ENCODE measurements at regions not wholly inside any gene's neighbourhood (a gene's known extent, or its start where the extent isn't known, plus 50 kb on each side); places are given as distances from the start of the nearest gene placed in this dataset.

GRCh38 chr1:234909851-234910250, 218.8 kb downstream of the TOMM20 start:
- no CpG with 5 or more reads among the region's 4 CpGs for WGBS (ENCODE audit: insufficient coverage)

GRCh38 chr1:234909307-234909810, 219.3 kb downstream of the TOMM20 start:
- TF ChIP-seq CTCF (IDR thresholded peaks at IDR 0.05) = no peak
- no peak for DNase-seq
- no peaks in the 10 kb centered on the region for H3K27me3 ChIP-seq (ENCODE audit: control insufficient read depth in 2 of 2, insufficient read depth in 2 of 2, low read length in 2 of 2)
- Mint-ChIP-seq H3K4me3 (no peak overlapping the region), H3K27ac (no peak overlapping the region), H3K4me1 (peaks cover 24% of the 10 kb centered on the region), H3K36me3 (peaks cover 0 to 3% of the 10 kb centered on the region in 2 donors), H3K9me3 (peaks cover 0 to 3% (median 0%) of the 10 kb centered on the region in 7 donors), H3K27me3 (ENCODE audit: low read depth in 3 of 3) (peaks cover 0 to 3% (median 2%) of the 10 kb centered on the region in 3 donors)
- no peaks in the 10 kb centered on the region for H3K79me2 ChIP-seq (ENCODE audit: insufficient read depth, low read length)
- no peak overlapping the region for H3K4me3 ChIP-seq (replicated peaks in 1 of 3; ENCODE audit: low read depth in 2 of 3, low read length in 3 of 3)
- no peaks in the 10 kb centered on the region for H4K20me1 ChIP-seq (ENCODE audit: insufficient read depth, low read length)
- H3K27ac ChIP-seq (ENCODE audit: low read depth in 1 of 2, low read length in 2 of 2) = no peak overlapping the region
- H3K4me2 ChIP-seq (replicated peaks; ENCODE audit: extremely low read depth, low read length, poor library complexity, severe bottlenecking) = no peak overlapping the region
- intact Hi-C loops (cut with micrococcal nuclease) = no loop called here
- H3K9me3 ChIP-seq (replicated peaks in 1 of 2; ENCODE audit: control insufficient read depth in 1 of 2, insufficient read depth in 1 of 2, low read length in 2 of 2) = no peaks in the 10 kb centered on the region
- no peak overlapping the region for H2AFZ ChIP-seq (ENCODE audit: insufficient read depth, low read depth, low read length, poor library complexity, severe bottlenecking)
- peaks cover 5 to 15% of the 10 kb centered on the region in 2 donors for H3K4me1 ChIP-seq (ENCODE audit: control insufficient read depth in 1 of 2, insufficient read depth in 2 of 2, low read length in 2 of 2)
- WGBS (ENCODE audit: insufficient coverage) = 86% methylated on average over 1 of the region's 1 CpG
- H3K9ac ChIP-seq (ENCODE audit: insufficient read depth, low read length, poor library complexity, severe bottlenecking) = no peak overlapping the region
- no peaks in the 10 kb centered on the region for H3K36me3 ChIP-seq (replicated peaks in 1 of 2; ENCODE audit: control insufficient read depth in 1 of 2, insufficient read depth in 2 of 2, low read length in 2 of 2)

More at GRCh38 chr1:234909851-234910250, 218.8 kb downstream of the TOMM20 start:
- Mint-ChIP-seq H3K9me3 (peaks cover 0 to 3% (median 0%) of the 10 kb centered on the region in 7 donors), H3K27me3 (ENCODE audit: low read depth in 3 of 3) (peaks cover 0 to 3% (median 2%) of the 10 kb centered on the region in 3 donors), H3K4me1 (peaks cover 27% of the 10 kb centered on the region), H3K27ac (no peak overlapping the region), H3K4me3 (no peak overlapping the region), H3K36me3 (peaks cover 0 to 3% of the 10 kb centered on the region in 2 donors)
- intact Hi-C loops (cut with micrococcal nuclease) = no loop called here
- no peak overlapping the region for H3K9ac ChIP-seq (ENCODE audit: insufficient read depth, low read length, poor library complexity, severe bottlenecking)
- H3K36me3 ChIP-seq (replicated peaks in 1 of 2; ENCODE audit: control insufficient read depth in 1 of 2, insufficient read depth in 2 of 2, low read length in 2 of 2) = no peaks in the 10 kb centered on the region
- no peak for DNase-seq
- no peak overlapping the region for H3K4me2 ChIP-seq (replicated peaks; ENCODE audit: extremely low read depth, low read length, poor library complexity, severe bottlenecking)
- H4K20me1 ChIP-seq (ENCODE audit: insufficient read depth, low read length) = no peaks in the 10 kb centered on the region
- TF ChIP-seq CTCF (IDR thresholded peaks at IDR 0.05) = no peak
- peaks cover 5 to 19% of the 10 kb centered on the region in 2 donors for H3K4me1 ChIP-seq (ENCODE audit: control insufficient read depth in 1 of 2, insufficient read depth in 2 of 2, low read length in 2 of 2)
- no peak overlapping the region for H3K27ac ChIP-seq (ENCODE audit: low read depth in 1 of 2, low read length in 2 of 2)
- H3K9me3 ChIP-seq (replicated peaks in 1 of 2; ENCODE audit: control insufficient read depth in 1 of 2, insufficient read depth in 1 of 2, low read length in 2 of 2) = no peaks in the 10 kb centered on the region
- no peak overlapping the region for H3K4me3 ChIP-seq (replicated peaks in 1 of 3; ENCODE audit: low read depth in 2 of 3, low read length in 3 of 3)
- no peaks in the 10 kb centered on the region for H3K27me3 ChIP-seq (ENCODE audit: control insufficient read depth in 2 of 2, insufficient read depth in 2 of 2, low read length in 2 of 2)
- no peaks in the 10 kb centered on the region for H3K79me2 ChIP-seq (ENCODE audit: insufficient read depth, low read length)
- H2AFZ ChIP-seq (ENCODE audit: insufficient read depth, low read depth, low read length, poor library complexity, severe bottlenecking) = no peak overlapping the region

All from CD14-positive monocyte (primary cell).